Ishikawa (cell line): ENCODE measurements at regions not wholly inside any gene's neighbourhood (a gene's known extent, or its start where the extent isn't known, plus 50 kb on each side); places are given as distances from the start of the nearest gene placed in this dataset.

ENCODE experiments used
- CREB1 ChIP-seq: IDR thresholded peaks from 2 replicates; pipeline ENCODE4 v1.6.1; 2012; ENCODE audit warnings: low read depth
- REST ChIP-seq: IDR thresholded peaks from 2 replicates; pipeline ENCODE4 v1.6.1; 2012; ENCODE audit warnings: low read depth, mild to moderate bottlenecking
- TCF12 ChIP-seq: IDR thresholded peaks from 2 replicates; pipeline ENCODE4 v1.6.1; 2012; ENCODE audit warnings: low read depth

- TF ChIP-seq REST (no peak), CREB1 (no peak), TCF12 (no peak)
These were observed 1211.3 kb downstream of the REEP3 start for GRCh38 chr10:64732372-64732957.
